ENCODE measurements at regions not wholly inside any gene's neighbourhood (a gene's known extent, or its start where the extent isn't known, plus 50 kb on each side); places are given as distances from the start of the nearest gene placed in this dataset.

- H3K27me3 Mint-ChIP-seq (ENCODE audit: low read depth) = no peaks in the 10 kb centered on the region
- no peak overlapping the region for H2BK20ac ChIP-seq (ENCODE audit: low read depth, low read length, poor library complexity, severe bottlenecking)
- no peak overlapping the region for H3T11ph ChIP-seq (ENCODE audit: low read length)
- H2BK15ac ChIP-seq (ENCODE audit: low read depth, low read length) = no peak overlapping the region
- no peak overlapping the region for H2BK12ac ChIP-seq (ENCODE audit: insufficient read length, low read depth, low read length)
- no peak overlapping the region for H3K56ac ChIP-seq (ENCODE audit: insufficient read length, low read depth, low read length)
- no peak overlapping the region for H4K91ac ChIP-seq (ENCODE audit: insufficient read length, low read depth, low read length)
- H3K27ac ChIP-seq (ENCODE audit: insufficient read length, low read depth, low read length) = no peak overlapping the region
- no peaks in the 10 kb centered on the region for H3K79me1 ChIP-seq (ENCODE audit: insufficient read depth, low read depth, low read length, poor library complexity, severe bottlenecking)
- H3K4me1 Mint-ChIP-seq = no peaks in the 10 kb centered on the region
- no peak overlapping the region for H3K27ac Mint-ChIP-seq
- WGBS (ENCODE audit: extremely low coverage, insufficient read length, low lambda C conversion rate) = no CpG with 5 or more reads among the region's 2 CpGs
- H4K8ac ChIP-seq (replicated peaks; ENCODE audit: insufficient read length, low read depth, low read length) = no peak overlapping the region
- no peaks in the 10 kb centered on the region for H3K36me3 Mint-ChIP-seq (ENCODE audit: insufficient read depth in 1 of 3, low read depth in 3 of 3)
- no peak overlapping the region for H3K23ac ChIP-seq (ENCODE audit: insufficient read length, low read depth, low read length)
- DNase-seq = no peak
- H3K4me2 ChIP-seq (ENCODE audit: insufficient read depth, insufficient read length, low read length) = no peak overlapping the region
- H2BK5ac ChIP-seq (ENCODE audit: insufficient read length, low read length) = no peak overlapping the region
- no peak overlapping the region for H2AFZ ChIP-seq (ENCODE audit: low read length)
- no peak overlapping the region for H3K18ac ChIP-seq (ENCODE audit: insufficient read length, low read depth, low read length)
- no peaks in the 10 kb centered on the region for H3K27me3 ChIP-seq (ENCODE audit: insufficient read depth, low read length)
- no peak overlapping the region for H3K14ac ChIP-seq (ENCODE audit: insufficient read depth, low read length)
- H2BK120ac ChIP-seq (ENCODE audit: low read depth, low read length, poor library complexity, severe bottlenecking) = no peak overlapping the region
- H2AK5ac ChIP-seq (ENCODE audit: insufficient read length, low read length) = no peak overlapping the region
- no peak overlapping the region for H3K9ac ChIP-seq (ENCODE audit: extremely low read depth, insufficient read length, low read length)
- no peaks in the 10 kb centered on the region for H3K9me3 Mint-ChIP-seq
- no peaks in the 10 kb centered on the region for H3K9me3 ChIP-seq (ENCODE audit: control insufficient read depth, low read depth, low read length)
- H3K23me2 ChIP-seq (ENCODE audit: insufficient read length, low read depth, low read length, poor library complexity, severe bottlenecking) = no peaks in the 10 kb centered on the region
- no peak overlapping the region for H3K4me3 Mint-ChIP-seq
- TF ChIP-seq CTCF (conservative IDR thresholded peaks at IDR 0.05) = no peak
- H4K5ac ChIP-seq (ENCODE audit: insufficient read length, low read depth, low read length) = no peak overlapping the region
- no peak overlapping the region for H3K4ac ChIP-seq (ENCODE audit: low read depth, low read length)
- H3K79me2 ChIP-seq (ENCODE audit: insufficient read depth, low read length) = no peaks in the 10 kb centered on the region
- no peaks in the 10 kb centered on the region for H4K20me1 ChIP-seq (ENCODE audit: control insufficient read depth, insufficient read depth, insufficient read length)
- no peaks in the 10 kb centered on the region for H3K4me1 ChIP-seq (ENCODE audit: insufficient read depth, low read length)
Measured at GRCh38 chr3:176071943-176072342, 1125.3 kb downstream of the TBL1XR1 start.

Measured in H9 (cell line).